AG09319 (cell line): ENCODE measurements at regions not wholly inside any gene's neighbourhood (a gene's known extent, or its start where the extent isn't known, plus 50 kb on each side); places are given as distances from the start of the nearest gene placed in this dataset.
"Not testable (repeated sequence)": the region's sequence is repeated elsewhere in the genome, so short reads cannot be mapped to it uniquely, and the experiment has no call there.

Experiments used
- DNase-seq: peaks from one replicate; pipeline ENCODE4 v3.0.0-alpha.2; 2010; ENCODE audit warnings: low read depth; ENCODE audit errors: extremely low read depth
- CTCF ChIP-seq: IDR thresholded peaks from 2 replicates; pipeline ENCODE4 v1.5.1; 2011; ENCODE audit warnings: low read depth, mild to moderate bottlenecking, inconsistent platforms, low read length, moderate library complexity

GRCh38 chr6:74479420-74479819, 726.4 kb downstream of the COL12A1 start:
- DNase-seq: no peak
- TF ChIP-seq CTCF: no peak

- not testable (repeated sequence) for DNase-seq
Observed at GRCh38 chr6:74474046-74474445, 731.8 kb downstream of the COL12A1 start.

- not testable (repeated sequence) for DNase-seq
Observed at GRCh38 chr6:74468552-74468951, 737.3 kb downstream of the COL12A1 start.

GRCh38 chr6:74467533-74468215, 738.2 kb downstream of the COL12A1 start:
- TF ChIP-seq CTCF: no peak

GRCh38 chr6:74466572-74466971, 739.3 kb downstream of the COL12A1 start:
- DNase-seq: no peak
- TF ChIP-seq CTCF: no peak

More at GRCh38 chr6:74467533-74468215, 738.2 kb downstream of the COL12A1 start:
- DNase-seq: peak; percentile 7

- DNase-seq: no peak
- no peak for TF ChIP-seq CTCF
Observed at GRCh38 chr6:74459260-74459659, 746.6 kb downstream of the COL12A1 start.

- no peak for DNase-seq
- no peak for TF ChIP-seq CTCF
Observed at GRCh38 chr6:74458536-74458935, 747.3 kb downstream of the COL12A1 start.

GRCh38 chr6:74455786-74456185, 750.1 kb downstream of the COL12A1 start:
- DNase-seq: no peak
- TF ChIP-seq CTCF: no peak
